HG03159 (cell line): ENCODE measurements at regions not wholly inside any gene's neighbourhood (a gene's known extent, or its start where the extent isn't known, plus 50 kb on each side); places are given as distances from the start of the nearest gene placed in this dataset.

ENCODE experiments used
- ATAC-seq: cut with Tn5 transposase; IDR thresholded peaks from one replicate; pipeline ENCODE4 v1.9.1; 2021; ENCODE audit warnings: mild to moderate bottlenecking, moderate library complexity; ENCODE audit not compliant: unreplicated experiment

DNA sequence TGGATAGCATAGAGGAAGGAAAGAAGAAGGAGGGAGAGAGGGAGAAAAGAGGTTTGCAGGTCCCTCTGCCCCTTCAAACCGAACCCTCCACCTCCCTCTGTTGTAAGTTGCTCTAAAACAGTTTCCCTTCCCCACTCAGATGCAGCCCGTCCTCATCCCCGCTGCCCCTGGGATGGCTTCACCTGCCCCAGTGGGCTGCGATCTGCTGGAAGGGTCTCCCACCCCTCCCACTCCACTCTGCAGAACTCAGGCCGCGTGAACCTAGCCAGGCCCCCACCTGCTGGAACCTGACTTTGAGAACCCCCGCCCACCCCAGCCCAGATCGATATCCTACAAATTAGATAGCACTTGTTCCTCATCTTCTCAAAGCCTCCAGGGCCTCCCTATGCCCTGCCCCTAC lies 190.8 kb downstream of the DLL1 start:
- ATAC-seq: no peak

DNA sequence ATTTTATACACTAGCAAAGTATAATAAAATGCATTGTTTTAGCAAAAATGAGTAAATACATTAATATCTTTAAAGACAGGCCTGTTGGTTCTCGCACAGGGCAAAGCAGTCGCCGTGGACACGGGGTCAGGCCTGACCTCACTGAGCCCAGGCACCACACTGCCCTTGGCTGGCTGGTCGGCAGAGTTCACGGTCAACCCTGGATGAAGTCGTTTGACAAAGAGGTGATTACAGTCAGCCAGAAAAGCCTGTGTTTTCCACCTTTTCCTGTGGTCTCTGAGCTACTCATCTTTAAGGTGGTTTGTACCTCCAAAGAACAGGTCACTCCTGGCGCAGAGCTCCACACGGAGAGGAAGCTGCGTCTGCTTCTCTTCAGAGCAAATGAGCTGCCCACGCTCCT lies 191.5 kb downstream of the DLL1 start:
- ATAC-seq: no peak

DNA sequence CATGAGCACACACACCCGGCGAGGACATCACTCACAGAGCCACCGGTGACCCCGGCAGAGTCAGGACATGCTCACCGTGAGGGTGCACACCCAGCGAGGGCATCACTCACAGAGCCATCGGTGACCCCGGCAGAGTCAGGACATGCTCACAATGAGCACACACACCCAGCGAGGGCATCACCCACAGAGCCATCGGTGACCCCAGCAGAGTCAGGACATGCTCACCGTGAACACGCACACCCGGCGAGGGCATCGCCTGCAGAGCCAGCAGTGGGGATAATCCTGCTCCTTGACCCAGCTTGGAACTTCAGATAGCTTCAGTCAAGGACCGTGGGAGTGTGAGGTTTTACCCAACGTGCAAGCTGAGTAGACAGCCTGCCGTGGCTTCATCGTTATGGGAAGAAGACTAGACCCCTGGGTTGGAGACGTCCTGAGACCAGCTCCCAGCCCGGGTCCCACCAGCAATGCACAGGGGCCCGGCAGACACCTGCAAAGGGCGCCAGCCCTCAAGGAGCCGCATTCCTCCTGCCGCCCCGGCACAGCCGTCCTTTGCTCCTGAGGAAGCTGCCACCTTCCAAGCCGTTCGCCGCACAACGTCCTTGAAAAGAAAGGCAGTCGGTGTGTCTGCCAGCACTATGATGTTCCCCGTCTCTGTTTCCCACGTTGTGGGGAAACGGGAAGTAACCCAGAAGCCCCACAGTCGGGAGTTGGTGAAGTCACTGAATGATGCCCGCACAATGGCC lies 192.3 kb downstream of the DLL1 start:
- no peak for ATAC-seq

DNA sequence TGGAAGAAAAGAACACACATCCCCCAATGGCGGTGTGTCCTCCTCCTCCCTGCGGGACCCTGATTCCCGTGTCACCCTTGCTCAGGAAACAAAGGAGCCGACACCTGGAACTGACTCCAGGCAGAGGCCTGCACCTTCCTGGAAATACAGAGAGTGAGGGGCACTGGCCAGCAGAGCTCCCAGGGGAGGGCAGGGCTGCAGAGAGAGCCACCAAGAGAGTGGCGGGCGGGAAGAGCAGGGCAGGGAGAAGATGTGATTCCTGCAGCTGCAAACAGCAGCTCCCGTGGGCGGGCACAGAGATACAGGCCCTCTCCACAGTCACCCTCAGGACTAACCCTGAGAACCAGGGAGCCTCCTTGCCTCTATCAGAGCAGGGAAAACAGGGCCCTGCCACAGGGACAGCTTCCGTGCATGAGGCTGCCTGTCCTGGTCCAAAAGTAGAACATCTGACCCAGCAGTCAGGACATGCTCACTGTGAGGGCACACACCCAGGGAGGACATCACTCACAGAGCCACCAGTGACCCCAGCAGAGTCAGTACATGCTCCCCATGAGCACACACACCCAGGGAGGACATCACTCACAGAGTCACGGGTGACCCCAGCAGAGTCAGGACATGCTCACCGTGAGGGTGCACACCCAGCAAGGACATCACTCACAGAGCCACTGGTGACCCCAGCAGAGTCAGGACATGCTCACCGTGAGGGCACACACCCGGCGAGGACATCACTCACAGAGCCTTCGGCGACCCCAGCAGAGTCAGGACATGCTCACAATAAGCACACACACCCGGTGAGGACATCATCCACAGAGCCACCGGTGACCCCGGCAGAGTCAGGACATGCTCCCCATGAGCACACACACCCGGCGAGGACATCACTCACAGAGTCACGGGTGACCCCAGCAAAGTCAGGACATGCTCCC lies 193.1 kb downstream of the DLL1 start:
- ATAC-seq: no peak

DNA sequence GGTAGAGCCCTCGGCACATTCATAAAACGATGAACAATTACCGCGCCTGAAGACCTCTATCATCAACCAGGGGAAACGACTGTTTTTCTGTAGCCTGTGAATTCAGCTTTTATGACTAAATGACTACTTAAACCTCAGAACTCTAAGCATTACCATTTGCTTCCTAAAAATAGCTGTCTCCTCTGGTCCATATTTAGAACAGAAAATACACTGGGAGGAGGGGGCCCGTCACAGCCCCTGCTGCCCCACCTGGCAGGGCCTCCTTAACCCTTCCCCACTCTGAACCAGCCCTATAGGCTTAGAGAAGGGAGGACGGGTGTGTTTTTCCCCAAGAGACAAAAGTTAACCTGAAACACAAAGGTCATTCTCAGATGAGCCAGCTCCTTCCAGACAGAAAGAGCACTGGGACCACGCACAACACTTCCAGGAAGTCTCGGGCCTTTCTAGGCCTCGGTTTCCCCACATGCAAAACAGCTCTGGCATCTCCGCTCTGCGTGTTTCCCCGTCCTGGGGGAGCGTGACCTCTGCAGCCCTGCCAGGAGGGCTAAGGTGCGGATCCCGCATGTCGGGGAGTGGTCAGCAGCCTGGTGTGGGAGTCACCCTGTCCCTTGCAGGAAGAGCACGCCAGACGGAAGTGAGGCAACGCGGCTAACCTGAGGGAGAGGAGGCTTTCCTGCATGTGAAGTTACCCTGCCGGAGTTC lies 193.9 kb downstream of the DLL1 start:
- no peak for ATAC-seq

DNA sequence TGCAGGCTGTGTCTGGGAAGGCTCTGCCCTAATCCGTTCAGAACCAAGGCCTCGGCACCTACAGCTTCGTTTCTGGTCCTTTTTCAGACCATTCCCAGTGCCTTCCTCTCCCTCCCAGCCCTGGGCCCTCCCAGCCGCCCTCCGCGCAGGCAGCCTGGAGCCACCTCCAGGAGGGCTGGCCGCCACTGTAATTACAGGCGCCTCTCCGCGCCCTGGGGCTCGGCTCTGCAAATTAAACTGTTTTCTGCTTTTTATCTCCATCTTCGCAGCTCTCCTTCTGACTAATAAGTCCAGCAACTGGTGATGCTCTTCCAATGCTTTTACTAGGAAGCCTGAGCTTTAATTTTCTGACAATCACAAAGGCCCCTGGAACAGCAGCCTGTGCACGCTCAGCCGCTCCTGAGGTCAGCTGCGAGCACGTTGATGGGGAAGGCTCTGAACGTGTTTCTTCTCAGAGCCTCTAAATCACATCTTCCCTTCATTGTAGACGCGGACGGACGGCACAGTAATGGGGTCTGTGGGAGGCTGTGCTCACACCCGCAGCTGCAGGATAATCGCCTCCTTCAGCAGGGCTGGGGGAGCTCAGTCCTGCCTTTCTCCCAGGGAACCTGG lies 194.6 kb downstream of the DLL1 start:
- ATAC-seq: no peak

DNA sequence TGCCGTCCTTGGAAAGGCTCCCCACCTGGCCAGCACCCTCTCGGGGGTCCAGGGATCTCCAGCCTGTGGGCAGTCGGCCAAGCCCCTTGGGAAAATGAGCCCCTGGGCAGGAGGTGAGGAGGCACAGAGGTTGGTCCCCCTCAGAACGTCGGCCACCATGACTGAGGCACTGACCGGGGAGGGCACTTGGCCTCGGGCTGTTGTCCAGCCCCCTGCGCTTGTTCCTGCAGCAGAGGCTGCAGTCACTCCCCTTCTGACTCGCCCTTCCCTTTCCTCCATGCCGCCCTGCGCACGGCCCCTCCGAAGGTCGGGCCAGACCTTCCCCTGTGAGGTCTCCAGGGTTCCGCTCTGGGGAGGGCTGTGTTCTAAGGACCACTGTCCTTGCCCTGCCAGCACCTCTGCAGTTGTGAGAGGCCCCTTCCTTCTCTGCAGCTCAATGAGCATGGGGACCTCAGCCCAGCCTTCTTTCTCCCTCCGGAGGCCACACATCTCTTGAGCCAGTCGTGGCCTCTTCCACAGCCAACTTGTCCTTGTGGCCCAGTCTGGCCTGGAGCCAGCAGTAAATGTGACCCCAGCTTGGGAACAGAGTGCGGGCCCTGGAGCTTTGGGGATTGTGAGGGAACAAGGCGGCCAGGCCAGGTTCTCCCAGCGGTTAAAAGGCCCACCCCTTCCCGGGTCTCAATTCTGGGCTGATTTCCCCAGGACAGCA lies 195.5 kb downstream of the DLL1 start:
- no peak for ATAC-seq

DNA sequence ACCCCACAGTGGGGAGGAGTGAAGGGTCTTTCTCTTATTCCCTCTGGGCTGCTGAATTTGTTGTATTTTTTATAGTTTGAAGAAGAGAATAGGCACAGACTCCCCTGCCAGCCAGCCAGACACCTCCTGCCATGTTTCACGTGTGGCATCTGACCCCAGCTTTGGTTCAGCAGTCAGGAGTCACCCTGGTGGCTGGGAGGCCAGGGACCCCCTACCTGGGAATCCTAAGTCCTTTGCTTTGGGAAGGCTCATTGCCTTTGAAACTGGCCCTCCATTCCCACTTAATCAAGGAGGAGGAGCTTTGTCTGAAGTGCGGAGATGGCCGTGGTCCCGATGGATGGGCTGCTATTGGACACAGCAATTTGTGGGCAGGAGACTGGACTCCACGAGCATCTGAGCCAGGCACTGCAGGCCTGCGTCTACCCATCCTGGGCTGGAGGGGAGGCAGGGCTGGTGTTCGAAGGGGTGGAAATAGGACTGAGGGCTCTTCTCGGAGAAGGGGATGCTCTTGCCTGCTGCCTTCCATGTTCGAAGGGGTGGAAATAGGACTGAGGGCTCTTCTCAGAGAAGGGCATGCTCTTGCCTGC lies 196.1 kb downstream of the DLL1 start:
- ATAC-seq: no peak

DNA sequence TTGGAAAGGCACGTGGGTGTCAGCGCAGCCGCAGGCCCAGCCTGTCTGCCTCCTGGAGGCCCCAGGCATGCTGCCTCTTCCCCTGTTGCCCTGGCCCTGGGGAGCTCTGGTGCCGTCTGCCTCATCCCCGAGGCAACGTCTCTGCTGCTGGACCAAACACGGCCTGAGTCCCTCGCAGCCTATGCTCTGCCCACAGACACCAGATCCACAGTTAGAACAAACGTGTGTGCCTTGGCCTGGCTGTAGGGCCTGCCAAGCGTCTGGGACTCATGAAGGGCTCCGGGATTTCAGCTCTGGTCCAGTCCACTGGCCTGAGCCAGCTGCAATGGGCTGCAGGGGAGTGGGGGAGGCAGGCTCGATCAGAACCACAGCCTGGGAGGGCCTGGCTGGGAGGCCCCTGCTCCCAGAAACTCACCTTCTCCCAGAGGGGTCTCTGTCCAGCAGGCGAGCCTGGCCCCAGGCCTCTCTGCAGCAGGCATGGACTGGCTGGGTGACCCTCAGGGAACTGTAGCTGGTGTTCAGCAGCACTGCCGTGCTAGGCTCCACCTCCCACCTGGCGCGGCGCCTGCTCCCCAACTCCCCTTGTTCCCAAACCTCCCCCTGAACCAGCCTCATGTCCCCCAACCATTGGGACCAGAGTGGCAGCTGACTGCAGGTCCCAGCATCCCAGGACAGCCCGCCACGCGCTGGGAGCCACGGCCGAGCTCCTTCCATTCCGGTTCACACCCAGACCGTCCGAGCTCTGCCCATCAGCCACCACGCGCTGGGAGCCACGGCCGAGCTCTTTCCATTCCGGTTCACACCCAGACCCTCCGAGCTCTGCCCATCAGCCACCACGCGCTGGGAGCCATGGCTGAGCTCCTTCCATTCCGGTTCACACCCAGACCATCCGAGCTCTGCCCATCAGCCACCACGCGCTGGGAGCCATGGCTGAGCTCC lies 197.0 kb downstream of the DLL1 start:
- no peak for ATAC-seq

DNA sequence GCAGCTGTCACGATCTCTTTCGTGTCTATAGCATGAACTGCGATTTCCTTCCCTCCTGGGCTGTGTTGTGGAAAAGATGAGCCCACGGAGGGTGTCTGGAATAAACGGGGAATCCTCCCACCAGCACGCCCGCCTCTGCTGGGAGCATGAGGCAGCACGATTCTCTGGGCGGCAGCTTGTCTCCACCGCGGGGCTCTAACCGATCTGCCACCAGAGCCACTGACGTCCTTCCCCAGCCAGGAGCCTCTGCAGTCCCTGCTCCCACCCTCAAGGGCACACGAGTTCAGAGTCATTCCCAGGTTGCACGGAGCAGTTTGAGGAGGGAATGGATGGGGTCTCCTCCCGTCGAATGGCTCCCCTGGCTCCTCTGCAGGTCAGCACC lies 197.6 kb downstream of the DLL1 start:
- no peak for ATAC-seq

DNA sequence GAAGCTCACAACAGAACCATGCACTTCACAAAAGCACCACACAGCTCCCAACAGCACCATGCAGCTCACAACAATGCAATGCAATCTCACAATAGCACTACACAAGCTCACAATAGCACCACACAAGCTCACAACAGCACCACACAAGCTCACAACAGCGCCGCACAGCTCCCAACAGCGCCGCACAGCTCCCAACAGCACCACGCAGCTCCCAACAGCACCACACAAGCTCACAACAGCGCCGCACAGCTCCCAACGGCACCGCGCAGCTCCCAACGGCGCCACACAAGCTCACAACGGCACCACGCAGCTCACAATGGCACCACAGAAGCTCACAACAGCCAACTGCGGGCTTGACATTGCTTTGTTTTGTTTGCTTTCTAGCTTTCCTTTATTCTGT lies 198.1 kb downstream of the DLL1 start:
- no peak for ATAC-seq

DNA sequence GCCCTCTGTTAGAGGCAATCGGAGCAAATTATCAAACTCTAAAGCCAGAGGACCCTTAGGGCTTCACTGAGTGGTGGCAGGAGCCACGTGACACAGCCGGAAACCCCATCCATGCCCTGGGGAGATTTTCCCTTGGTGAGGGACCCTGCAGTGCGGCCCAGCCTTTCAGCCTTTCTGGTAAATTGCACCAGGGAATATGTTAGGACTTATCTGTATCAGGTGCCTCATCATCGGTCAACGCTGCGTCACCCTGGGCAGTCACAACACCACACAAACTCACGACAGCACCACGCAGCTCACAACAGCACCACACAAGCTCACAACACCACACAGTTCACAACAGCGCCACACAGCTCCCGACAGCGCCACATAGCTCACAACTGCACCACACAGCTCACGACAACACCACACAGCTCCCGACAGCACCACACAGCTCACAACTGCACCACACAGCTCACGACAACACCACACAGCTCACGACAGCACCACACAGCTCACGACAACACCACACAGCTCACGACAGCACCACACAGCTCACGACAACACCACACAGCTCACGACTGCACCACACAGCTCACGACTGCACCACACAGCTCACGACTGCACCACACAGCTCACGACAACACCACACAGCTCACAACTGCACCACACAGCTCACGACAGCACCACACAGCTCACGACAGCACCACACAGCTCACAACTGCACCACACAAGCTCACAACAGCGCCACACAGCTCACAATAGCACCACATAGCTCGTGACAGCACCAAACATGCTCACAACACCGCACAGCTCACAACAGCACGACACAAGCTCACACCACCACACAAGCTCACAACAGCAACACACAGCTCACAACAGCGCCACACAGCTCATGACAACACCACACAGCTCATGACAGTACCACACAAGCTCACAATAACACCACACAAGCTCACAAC lies 199.0 kb downstream of the DLL1 start:
- ATAC-seq: no peak

DNA sequence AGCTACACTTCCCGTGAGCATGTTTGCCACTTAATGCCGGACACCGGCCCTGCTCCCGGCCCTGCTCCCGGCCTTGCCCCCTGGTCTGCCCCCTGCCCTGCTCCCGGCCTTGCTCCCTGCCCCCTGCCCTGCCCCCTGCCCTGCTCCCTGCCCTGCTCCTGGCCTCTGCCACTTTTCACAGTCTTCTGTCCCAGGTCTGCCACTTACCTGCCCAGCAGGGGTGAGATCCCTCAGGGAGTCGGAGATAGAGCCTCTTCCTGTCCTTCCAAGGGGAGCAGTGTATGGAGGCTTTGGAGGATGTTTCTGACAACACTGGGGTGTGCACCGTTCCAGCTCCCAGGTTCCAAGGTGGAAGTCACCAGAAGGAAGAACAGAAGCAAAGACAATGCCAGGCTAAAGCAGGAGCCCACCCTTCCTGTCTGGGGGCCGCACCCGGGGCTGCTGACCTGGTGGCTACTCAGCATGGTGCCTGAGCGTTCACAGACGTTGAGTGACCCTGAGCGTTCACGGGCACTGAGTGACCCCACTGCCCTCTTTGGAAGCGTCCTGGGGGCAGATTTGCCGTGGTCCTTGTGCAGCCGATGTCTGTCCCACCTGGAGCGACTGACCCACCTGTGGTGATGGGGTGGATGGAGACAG lies 199.8 kb downstream of the DLL1 start:
- no peak for ATAC-seq

DNA sequence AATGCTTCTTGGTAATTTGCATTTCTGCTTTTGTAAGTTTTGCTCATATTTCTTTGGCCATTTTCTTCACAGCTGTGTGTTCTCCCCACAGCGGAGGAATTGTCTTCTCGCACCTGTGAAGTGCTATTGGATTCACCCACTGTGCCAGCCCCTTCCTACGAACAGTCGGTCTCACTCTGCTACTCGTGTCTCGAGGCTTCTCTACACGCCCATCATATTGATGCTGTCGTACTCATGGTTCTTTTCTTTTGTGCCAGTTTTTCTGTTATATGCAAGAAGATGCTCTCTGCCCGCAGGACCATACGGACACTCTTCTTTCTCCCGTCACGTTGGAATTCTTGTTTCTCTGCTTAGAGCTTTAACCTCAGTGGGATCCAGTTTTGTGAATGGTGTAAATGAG lies 200.3 kb downstream of the DLL1 start:
- no peak for ATAC-seq

DNA sequence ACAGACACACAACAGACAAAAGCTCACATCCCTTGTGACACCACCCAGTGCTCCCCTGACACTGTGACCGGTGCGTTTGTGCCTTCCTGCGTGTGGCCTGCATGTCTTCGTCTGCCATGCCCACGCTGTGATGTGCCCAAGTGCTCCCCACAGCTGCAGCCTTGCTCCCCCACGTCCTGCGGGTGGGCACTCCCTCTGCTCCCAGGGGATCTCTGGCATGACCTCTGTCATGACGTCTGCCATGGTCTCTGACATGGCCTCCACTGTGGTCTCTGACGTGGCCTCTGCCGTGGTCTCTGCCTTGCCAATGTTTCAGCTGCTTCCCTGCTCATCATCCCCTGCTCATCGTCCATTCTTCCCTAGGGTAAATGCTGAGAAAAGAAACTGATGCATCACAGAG lies 200.9 kb downstream of the DLL1 start:
- peak; percentile 9 for ATAC-seq

DNA sequence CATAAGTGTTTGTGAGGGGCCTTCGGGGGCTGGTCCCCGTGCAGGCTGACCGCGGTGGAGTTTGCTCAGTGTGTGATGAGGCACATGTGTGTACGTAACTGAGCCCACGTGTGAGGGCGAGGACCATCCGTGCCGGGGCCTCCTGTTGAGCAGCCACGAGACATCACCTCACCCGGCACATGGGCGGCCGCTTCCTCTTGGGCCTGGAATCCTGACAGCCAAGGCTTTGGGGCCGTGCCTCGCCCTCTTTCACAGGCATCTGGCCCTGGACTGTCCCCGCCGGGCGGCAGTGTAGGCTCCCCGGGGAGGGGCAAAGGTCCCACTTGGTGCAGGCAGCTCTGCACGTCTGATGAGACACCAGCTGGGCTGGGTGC lies 202.3 kb downstream of the DLL1 start:
- no peak for ATAC-seq

DNA sequence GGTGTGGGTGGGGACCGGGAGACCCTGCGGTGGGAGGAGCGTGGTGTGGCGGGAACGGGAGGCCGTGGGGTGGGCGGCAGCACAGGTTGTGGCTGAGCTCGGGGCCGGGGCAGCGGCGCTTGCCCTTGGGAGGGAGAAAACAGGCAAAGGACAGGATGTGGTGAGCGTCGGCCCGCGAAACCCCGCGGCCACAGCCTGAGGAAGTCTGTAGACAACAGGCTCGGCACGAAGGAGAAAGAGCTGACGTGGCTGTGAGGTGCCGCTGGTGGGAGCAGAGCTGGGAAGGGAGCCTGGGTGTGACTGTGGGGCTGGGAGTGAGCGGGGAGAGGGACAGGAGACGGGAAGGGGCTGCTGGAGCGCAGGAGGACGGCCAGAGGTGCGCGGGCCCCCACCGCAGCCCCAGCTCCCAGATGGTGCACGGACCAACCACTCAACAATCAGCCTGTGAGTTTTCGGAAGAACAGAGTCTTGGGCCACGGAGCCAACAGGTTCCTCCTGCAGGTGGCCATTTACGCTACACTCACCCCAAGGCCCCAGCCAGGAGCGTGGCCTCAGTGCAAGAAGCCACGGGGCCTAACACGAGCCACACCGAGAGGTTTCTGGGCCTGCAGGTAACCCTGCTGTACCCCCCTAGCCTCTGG lies 202.8 kb downstream of the DLL1 start:
- ATAC-seq: peak; percentile 59
